A673 (cell line): ENCODE measurements at regions not wholly inside any gene's neighbourhood (a gene's known extent, or its start where the extent isn't known, plus 50 kb on each side); places are given as distances from the start of the nearest gene placed in this dataset.

Experiments
- CTCF ChIP-seq: fragments of 300-800, 200-600 bp; sonication (generic); conservative IDR thresholded peaks from 2 replicates; pipeline ENCODE4 v1.5.1; 2017; ENCODE audit warnings: low read depth, mild to moderate bottlenecking, antibody characterized with exemption, low read length, moderate library complexity, mixed read lengths
- EZH2 ChIP-seq: fragments of 200-600 bp; sonication (generic); IDR thresholded peaks from 2 replicates; pipeline ENCODE4 v1.6.1; 2017; ENCODE audit warnings: borderline replicate concordance, low read depth, mild to moderate bottlenecking, mixed read lengths, antibody characterized with exemption, low read length; ENCODE audit not compliant: poor library complexity, severe bottlenecking

- no peak for TF ChIP-seq CTCF
- TF ChIP-seq EZH2 = no peak
Measured at GRCh38 chr15:79209116-79209515, 73.4 kb upstream of the ANKRD34C start.
